Putamen (tissue), 1 donor: ENCODE measurements at regions not wholly inside any gene's neighbourhood (a gene's known extent, or its start where the extent isn't known, plus 50 kb on each side); places are given as distances from the start of the nearest gene placed in this dataset.

Source experiments
- DNase-seq: peaks from one replicate; pipeline ENCODE4 v3.0.0-alpha.2; 2016; ENCODE audit warnings: low spot score

- no peak for DNase-seq
Measured at GRCh38 chr3:88573472-88573871, 423.7 kb downstream of the C3orf38 start.

- no peak for DNase-seq
Measured at GRCh38 chr3:88574146-88574545, 424.4 kb downstream of the C3orf38 start.

GRCh38 chr3:88584451-88584850 is 434.7 kb downstream of the C3orf38 start:
- DNase-seq, result no peak

GRCh38 chr3:88586121-88586640 is 436.4 kb downstream of the C3orf38 start:
- DNase-seq, result no peak

GRCh38 chr3:88589138-88589537 is 439.4 kb downstream of the C3orf38 start:
- no peak for DNase-seq

- no peak for DNase-seq
Measured at GRCh38 chr3:88595026-88595425, 445.3 kb downstream of the C3orf38 start.

- DNase-seq, result no peak
Measured at GRCh38 chr3:88596451-88596850, 446.7 kb downstream of the C3orf38 start.

- no peak for DNase-seq
Measured at GRCh38 chr3:88610820-88611219, 461.1 kb downstream of the C3orf38 start.

GRCh38 chr3:88611826-88612326 is 462.1 kb downstream of the C3orf38 start:
- no peak for DNase-seq

GRCh38 chr3:88616413-88616812 is 466.7 kb downstream of the C3orf38 start:
- no peak for DNase-seq

- no peak for DNase-seq
Measured at GRCh38 chr3:88617283-88617682, 467.5 kb downstream of the C3orf38 start.

GRCh38 chr3:88618021-88618645 is 468.4 kb downstream of the C3orf38 start:
- no peak for DNase-seq

GRCh38 chr3:88621586-88621985 is 471.8 kb downstream of the C3orf38 start:
- peak; percentile 17 for DNase-seq

- no peak for DNase-seq
Measured at GRCh38 chr3:88623709-88624108, 473.9 kb downstream of the C3orf38 start.

- DNase-seq, result no peak
Measured at GRCh38 chr3:88626456-88627120, 476.8 kb downstream of the C3orf38 start.

- DNase-seq, result no peak
Measured at GRCh38 chr3:88628901-88629300, 478.5 kb upstream of the EPHA3 start.

- DNase-seq, result no peak
Measured at GRCh38 chr3:88632226-88632625, 475.2 kb upstream of the EPHA3 start.

- no peak for DNase-seq
Measured at GRCh38 chr3:88640581-88640980, 466.8 kb upstream of the EPHA3 start.

- no peak for DNase-seq
Measured at GRCh38 chr3:88641033-88641604, 466.3 kb upstream of the EPHA3 start.

GRCh38 chr3:88657459-88657858 is 450.0 kb upstream of the EPHA3 start:
- DNase-seq, result no peak

- DNase-seq, result no peak
Measured at GRCh38 chr3:88661433-88661824, 446.0 kb upstream of the EPHA3 start.

GRCh38 chr3:88668180-88668579 is 439.2 kb upstream of the EPHA3 start:
- DNase-seq, result no peak

GRCh38 chr3:88671573-88671972 is 435.8 kb upstream of the EPHA3 start:
- DNase-seq, result no peak
